ENCODE measurements at regions not wholly inside any gene's neighbourhood (a gene's known extent, or its start where the extent isn't known, plus 50 kb on each side); places are given as distances from the start of the nearest gene placed in this dataset.
"Not testable (repeated sequence)": the region's sequence is repeated elsewhere in the genome, so short reads cannot be mapped to it uniquely, and the experiment has no call there.

DNA sequence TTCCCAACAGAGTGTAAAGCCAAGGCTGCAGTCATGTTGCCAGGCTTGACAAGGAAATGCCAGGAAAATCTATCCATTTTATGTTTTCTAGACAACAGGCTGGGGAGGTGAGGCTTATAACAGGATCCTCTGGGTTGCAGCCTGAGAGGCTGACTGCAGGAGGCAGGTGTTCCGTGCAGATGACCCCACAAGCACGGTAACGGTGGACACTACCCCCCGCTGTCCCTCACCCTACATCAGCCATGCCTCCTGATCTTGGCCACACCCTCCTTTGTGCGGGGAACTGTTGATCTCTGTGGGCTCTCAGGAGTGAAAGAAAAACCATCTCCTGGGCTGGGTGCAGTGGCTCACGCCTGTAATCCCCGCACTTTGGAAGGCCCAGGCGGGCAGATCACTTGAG, 68.0 kb upstream of the ADPGK start:
- TF ChIP-seq, protein P1, sequence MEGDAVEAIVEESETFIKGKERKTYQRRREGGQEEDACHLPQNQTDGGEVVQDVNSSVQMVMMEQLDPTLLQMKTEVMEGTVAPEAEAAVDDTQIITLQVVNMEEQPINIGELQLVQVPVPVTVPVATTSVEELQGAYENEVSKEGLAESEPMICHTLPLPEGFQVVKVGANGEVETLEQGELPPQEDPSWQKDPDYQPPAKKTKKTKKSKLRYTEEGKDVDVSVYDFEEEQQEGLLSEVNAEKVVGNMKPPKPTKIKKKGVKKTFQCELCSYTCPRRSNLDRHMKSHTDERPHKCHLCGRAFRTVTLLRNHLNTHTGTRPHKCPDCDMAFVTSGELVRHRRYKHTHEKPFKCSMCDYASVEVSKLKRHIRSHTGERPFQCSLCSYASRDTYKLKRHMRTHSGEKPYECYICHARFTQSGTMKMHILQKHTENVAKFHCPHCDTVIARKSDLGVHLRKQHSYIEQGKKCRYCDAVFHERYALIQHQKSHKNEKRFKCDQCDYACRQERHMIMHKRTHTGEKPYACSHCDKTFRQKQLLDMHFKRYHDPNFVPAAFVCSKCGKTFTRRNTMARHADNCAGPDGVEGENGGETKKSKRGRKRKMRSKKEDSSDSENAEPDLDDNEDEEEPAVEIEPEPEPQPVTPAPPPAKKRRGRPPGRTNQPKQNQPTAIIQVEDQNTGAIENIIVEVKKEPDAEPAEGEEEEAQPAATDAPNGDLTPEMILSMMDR (IDR thresholded peaks at IDR 0.05; ENCODE audit: control insufficient read depth, extremely low read depth, insufficient read depth) = no peak
- no peak for DNase-seq (ENCODE audit: low read depth)
- no peak overlapping the region for H3K4me3 ChIP-seq (ENCODE audit: low read depth, low read length)

DNA sequence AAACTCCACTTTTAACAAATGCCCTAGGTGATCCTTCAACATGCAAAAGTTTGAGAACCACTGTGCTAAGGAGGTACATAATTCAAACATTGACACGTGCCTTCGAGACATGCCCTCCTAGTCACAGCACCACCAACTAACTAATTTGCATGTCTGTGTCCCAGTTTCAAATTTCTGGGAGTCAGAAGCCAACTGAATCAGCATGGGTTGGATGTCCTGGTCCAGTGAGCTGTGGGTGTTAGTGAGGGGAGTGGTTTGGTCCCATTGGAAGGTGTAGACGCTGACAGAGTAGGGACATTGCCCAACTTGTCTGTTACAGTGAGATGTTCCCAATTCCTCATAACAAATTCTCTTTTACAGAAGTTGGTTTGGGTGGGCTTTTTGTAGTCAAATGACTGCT, 67.3 kb upstream of the ADPGK start:
- DNase-seq (ENCODE audit: low read depth) = no peak
- TF ChIP-seq, protein P1 (IDR thresholded peaks at IDR 0.05; ENCODE audit: control insufficient read depth, extremely low read depth, insufficient read depth) = no peak
- no peak overlapping the region for H3K4me3 ChIP-seq (ENCODE audit: low read depth, low read length)

DNA sequence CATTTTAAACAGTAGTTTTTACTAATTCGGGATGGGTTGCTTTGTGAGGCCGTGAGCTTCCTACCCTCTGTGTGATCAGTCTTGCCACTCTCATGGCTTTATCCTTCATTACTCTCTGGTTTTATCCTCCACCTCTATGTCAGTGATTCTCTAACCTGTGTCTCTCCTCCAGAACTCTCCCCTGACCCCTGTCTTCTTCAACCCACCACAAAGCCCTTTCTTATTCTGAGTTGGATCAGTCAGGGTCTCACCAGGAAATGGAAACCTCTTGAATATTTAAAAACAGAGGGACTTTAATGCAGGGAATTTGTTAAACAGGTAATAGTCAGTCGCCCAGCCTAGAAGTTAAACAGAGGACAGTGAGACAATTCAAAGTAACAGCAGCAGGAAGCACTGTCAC, 64.2 kb upstream of the ADPGK start:
- H3K4me3 ChIP-seq (ENCODE audit: low read depth, low read length) = no peak overlapping the region
- TF ChIP-seq, protein P1 (IDR thresholded peaks at IDR 0.05; ENCODE audit: control insufficient read depth, extremely low read depth, insufficient read depth) = no peak
- DNase-seq (ENCODE audit: low read depth) = no peak

DNA sequence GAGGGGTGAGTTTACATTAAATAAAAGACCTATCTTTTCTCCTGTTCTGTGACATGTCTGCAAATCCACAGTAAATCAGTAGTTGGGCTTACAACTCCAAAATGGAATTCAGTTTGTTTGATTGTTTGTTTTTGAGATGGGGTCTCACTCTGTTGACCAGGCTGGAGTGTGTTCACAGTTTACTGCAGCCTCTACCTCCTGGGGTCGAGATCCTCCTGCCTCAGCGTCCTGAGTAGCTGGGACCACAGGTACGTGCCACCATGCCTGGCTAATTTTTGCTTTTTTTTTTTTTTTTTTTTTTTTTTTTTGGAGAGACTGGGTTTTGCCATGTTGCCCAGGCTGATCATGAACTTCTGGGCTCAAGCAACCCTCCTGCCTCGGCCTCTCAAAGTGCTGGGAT, 63.5 kb upstream of the ADPGK start:
- no peak overlapping the region for H3K4me3 ChIP-seq (ENCODE audit: low read depth, low read length)
- TF ChIP-seq, protein P1 (IDR thresholded peaks at IDR 0.05; ENCODE audit: control insufficient read depth, extremely low read depth, insufficient read depth) = no peak
- no peak for DNase-seq (ENCODE audit: low read depth)

DNA sequence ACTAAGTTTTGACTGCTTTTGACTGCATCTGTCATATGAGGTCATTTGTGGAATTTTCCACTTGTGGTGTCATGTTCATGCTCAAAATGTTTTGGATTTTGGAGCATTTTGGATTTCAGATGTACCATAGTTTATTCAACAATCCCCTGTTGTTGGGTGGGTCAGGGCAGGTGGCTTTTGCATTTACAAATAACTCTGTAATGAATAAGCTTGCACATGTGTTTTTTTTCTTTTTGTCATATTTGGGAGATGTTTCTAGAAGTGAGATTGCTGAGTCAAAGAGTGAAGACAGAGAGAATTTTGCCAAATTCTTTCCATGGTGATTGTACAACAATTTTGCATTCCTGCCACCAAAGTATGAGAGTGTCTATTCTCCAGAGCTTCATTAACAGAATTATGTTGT, 62.4 kb upstream of the ADPGK start:
- TF ChIP-seq, protein P1 (IDR thresholded peaks at IDR 0.05; ENCODE audit: control insufficient read depth, extremely low read depth, insufficient read depth) = no peak
- no peak overlapping the region for H3K4me3 ChIP-seq (ENCODE audit: low read depth, low read length)
- DNase-seq (ENCODE audit: low read depth) = no peak

DNA sequence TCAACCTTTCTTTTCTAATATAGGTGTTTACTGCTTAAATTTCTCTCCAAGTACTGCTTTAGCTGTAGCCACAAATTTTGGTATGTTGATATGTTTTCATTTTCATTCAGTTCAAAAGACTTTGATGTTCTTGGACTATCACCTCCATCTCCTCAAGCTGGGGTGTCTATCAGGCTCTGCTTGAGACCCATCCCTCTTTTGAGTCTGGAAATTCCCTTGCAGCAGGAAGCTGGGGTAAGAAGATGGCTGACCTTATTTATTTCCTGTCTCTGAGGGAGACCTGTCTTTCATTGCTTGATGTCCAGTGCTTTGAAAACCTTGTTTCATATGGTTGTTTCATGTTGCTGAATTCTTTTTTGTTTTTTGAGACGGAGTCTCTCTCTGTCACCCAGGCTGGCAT, 60.5 kb upstream of the ADPGK start:
- TF ChIP-seq, protein P1 (IDR thresholded peaks at IDR 0.05; ENCODE audit: control insufficient read depth, extremely low read depth, insufficient read depth) = no peak
- DNase-seq (ENCODE audit: low read depth) = no peak
- H3K4me3 ChIP-seq (ENCODE audit: low read depth, low read length) = no peak overlapping the region

DNA sequence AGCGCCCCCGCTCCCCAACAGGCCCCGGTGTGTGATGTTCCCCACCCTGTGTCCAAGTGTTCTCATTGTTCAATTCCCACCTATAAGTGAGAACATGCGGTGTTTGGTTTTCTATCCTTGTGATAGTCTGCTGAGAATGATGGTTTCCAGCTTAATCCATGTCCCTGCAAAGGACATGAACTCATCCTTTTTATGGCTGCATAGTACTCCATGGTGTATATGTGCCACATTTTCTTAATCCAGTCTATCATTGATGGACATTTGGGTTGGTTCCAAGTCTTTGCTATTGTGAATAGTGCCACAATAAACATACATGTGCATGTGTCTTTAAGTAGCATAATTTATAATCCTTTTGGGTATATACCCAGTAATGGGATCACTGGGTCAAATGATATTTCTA, 59.8 kb upstream of the ADPGK start:
- not testable (repeated sequence) for DNase-seq (ENCODE audit: low read depth); H3K4me3 ChIP-seq (ENCODE audit: low read depth, low read length)

DNA sequence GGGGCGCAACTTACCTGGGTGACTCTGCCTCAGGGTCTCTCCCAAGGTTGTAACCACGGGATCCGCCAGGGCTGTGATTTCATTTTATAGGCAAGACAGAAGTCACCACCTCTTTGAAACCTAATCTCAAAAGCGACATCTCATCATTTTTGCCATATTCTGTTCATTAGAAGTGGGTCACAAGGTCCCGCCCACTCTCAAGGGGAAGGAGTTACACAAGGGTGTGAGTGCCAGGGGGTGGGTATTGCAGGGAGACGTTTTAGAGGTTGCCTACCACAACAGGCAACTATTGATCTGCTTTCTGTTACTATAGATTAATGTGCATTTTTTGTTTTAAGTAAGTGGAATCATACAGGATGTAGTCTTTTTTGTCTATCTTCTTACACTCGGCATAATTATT, 56.6 kb upstream of the ADPGK start:
- no peak overlapping the region for H3K4me3 ChIP-seq (ENCODE audit: low read depth, low read length)
- DNase-seq (ENCODE audit: low read depth) = no peak
- TF ChIP-seq, protein P1 (IDR thresholded peaks at IDR 0.05; ENCODE audit: control insufficient read depth, extremely low read depth, insufficient read depth) = no peak

Measured in LNCaP clone FGC (cell line).